Choroid plexus epithelial cell (primary cell): ENCODE measurements at regions not wholly inside any gene's neighbourhood (a gene's known extent, or its start where the extent isn't known, plus 50 kb on each side); places are given as distances from the start of the nearest gene placed in this dataset.

Source experiments
- DNase-seq: peaks from one replicate; pipeline ENCODE4 v3.0.0-alpha.2; 2010; ENCODE audit warnings: low read depth
- H3K4me3 ChIP-seq: 2 replicates; pipeline ENCODE4 v1.5.1; 2011; ENCODE audit warnings: low read depth, mild to moderate bottlenecking, control low read depth, low read length, moderate library complexity
- TF ChIP-seq, protein P1 (sequence below): conservative IDR thresholded peaks from 2 replicates; pipeline ENCODE4 v1.5.1; 2011; ENCODE audit warnings: low read depth, mild to moderate bottlenecking, control low read depth, inconsistent platforms, low read length, moderate library complexity

DNA sequence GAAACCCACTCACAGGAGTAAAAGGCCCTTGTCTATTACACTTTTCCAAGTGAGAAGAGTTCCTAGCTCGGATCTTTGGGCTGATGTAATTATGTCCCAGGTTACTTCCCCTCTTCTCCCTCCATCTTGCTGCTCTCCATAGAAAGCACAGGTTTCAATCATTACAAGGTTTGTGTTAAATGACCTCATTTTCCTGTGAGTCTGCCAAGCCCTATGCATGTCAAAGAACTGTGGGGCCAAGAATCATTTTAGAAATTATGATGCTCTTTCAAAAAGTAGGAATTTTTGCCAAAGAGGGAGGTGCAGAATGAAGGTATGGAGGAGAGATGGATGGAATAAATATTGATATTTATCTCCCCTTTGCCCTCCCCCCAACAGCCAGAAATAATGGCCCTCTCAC, 129.3 kb upstream of the TPM1 start:
- H3K4me3 ChIP-seq: no peak overlapping the region
- DNase-seq: no peak

GRCh38 chr15:62914461-62915079, 128.0 kb upstream of the TPM1 start:
- TF ChIP-seq, protein P1, sequence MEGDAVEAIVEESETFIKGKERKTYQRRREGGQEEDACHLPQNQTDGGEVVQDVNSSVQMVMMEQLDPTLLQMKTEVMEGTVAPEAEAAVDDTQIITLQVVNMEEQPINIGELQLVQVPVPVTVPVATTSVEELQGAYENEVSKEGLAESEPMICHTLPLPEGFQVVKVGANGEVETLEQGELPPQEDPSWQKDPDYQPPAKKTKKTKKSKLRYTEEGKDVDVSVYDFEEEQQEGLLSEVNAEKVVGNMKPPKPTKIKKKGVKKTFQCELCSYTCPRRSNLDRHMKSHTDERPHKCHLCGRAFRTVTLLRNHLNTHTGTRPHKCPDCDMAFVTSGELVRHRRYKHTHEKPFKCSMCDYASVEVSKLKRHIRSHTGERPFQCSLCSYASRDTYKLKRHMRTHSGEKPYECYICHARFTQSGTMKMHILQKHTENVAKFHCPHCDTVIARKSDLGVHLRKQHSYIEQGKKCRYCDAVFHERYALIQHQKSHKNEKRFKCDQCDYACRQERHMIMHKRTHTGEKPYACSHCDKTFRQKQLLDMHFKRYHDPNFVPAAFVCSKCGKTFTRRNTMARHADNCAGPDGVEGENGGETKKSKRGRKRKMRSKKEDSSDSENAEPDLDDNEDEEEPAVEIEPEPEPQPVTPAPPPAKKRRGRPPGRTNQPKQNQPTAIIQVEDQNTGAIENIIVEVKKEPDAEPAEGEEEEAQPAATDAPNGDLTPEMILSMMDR: no peak
- no peak for DNase-seq
- H3K4me3 ChIP-seq: no peak overlapping the region

More for the DNA sequence above, 129.3 kb upstream of the TPM1 start:
- TF ChIP-seq, protein P1: no peak

GRCh38 chr15:62920682-62921502, 121.7 kb upstream of the TPM1 start:
- DNase-seq: peak; percentile 85
- H3K4me3 ChIP-seq: no peak overlapping the region
- TF ChIP-seq, protein P1: no peak

GRCh38 chr15:62922514-62922913, 120.0 kb upstream of the TPM1 start:
- no peak for DNase-seq
- TF ChIP-seq, protein P1: no peak
- H3K4me3 ChIP-seq: no peak overlapping the region

- no peak overlapping the region for H3K4me3 ChIP-seq
- no peak for DNase-seq
- TF ChIP-seq, protein P1: no peak
These were observed 116.7 kb upstream of the TPM1 start for GRCh38 chr15:62925875-62926274.

DNA sequence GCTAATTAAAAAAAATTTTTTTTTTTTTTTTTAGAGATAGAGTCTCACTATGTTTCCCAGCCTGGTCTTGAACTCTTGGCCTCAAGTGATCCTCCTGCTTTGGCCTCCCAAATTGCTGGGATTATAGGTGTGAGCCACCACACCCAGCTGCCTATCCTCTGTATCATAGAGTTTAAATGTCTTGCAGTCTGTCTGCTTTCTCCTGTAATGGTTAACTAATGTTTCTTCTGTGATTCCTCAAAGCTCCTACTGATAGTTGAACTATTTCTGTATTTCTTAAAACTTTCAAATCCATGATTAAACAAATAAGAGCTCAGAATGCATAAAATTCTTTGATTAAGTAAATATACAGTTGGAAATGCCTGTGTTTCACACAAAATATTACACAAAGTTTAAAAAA, 115.4 kb upstream of the TPM1 start:
- TF ChIP-seq, protein P1: no peak
- H3K4me3 ChIP-seq: no peak overlapping the region
- DNase-seq: no peak
